ENCODE measurements at regions not wholly inside any gene's neighbourhood (a gene's known extent, or its start where the extent isn't known, plus 50 kb on each side); places are given as distances from the start of the nearest gene placed in this dataset.

- TF ChIP-seq CTCF (IDR thresholded peaks at IDR 0.05) (no peak), POLR2A (IDR thresholded peaks at IDR 0.05; ENCODE audit: low read depth) (no peak)
Measured at GRCh38 chr4:182056866-182057265, 186.3 kb upstream of the TENM3 start.

All from esophagus muscularis mucosa (tissue), 3 donors.